AG04450 (cell line): ENCODE measurements at regions not wholly inside any gene's neighbourhood (a gene's known extent, or its start where the extent isn't known, plus 50 kb on each side); places are given as distances from the start of the nearest gene placed in this dataset.

Experiments
- CTCF ChIA-PET: fragments of 300-600, 350-600 bp; formaldehyde crosslinking; extraction: SDS; loops from one replicate; lab custom pipeline; 2022; ENCODE audit warnings: antibody characterized with exemption, inconsistent platforms; lab: Charles Lee
- POLR2A ChIA-PET: fragments of 350-600 bp; formaldehyde crosslinking; extraction: SDS; loops from one replicate; lab custom pipeline; 2021; ENCODE audit warnings: antibody characterized with exemption, inconsistent platforms; lab: Yijun Ruan, JAX
- DNase-seq: peaks from one replicate; pipeline ENCODE4 v3.0.0-alpha.2; 2011; ENCODE audit warnings: low read depth, low spot score
- H3K27ac ChIP-seq: one replicate; pipeline ENCODE4 v1.5.1; 2012; ENCODE audit warnings: low read depth, low read length, control low read depth
- H3K27me3 ChIP-seq: one replicate; pipeline ENCODE4 v1.6.0; 2012; ENCODE audit warnings: low read length; ENCODE audit not compliant: control insufficient read depth, insufficient read depth
- H3K4me3 ChIP-seq: 2 replicates; pipeline ENCODE4 v1.5.1; 2011; ENCODE audit warnings: mild to moderate bottlenecking, low read depth, low read length, control low read depth
- H3K9me3 ChIP-seq: 2 replicates; pipeline ENCODE4 v1.5.1; 2012; ENCODE audit warnings: low read length; ENCODE audit not compliant: control insufficient read depth, insufficient read depth
- TF ChIP-seq, protein P1 (sequence below): IDR thresholded peaks from 2 replicates; pipeline ENCODE4 v1.5.1; 2011; ENCODE audit warnings: low read depth, low read length, control low read depth, inconsistent platforms

DNA sequence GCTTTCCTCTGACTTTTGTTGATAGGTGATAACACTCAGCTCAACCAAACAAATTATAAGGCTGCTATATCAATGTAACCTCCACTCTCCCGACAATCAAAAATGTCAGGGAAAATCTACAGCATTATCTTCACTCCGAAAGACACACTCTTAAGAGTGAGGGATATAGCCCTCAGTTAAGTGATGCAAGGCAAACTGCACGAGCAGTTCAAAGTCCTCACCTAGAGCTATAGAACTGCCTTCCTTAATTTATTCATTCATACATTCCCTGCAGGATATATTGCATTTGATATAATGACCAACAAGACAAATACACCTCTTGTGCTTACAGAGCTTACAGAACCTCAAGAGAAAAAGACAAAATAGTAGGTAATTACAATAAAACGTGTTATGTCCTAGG is 378.1 kb downstream of the ELAVL2 start:
- TF ChIP-seq, protein P1, sequence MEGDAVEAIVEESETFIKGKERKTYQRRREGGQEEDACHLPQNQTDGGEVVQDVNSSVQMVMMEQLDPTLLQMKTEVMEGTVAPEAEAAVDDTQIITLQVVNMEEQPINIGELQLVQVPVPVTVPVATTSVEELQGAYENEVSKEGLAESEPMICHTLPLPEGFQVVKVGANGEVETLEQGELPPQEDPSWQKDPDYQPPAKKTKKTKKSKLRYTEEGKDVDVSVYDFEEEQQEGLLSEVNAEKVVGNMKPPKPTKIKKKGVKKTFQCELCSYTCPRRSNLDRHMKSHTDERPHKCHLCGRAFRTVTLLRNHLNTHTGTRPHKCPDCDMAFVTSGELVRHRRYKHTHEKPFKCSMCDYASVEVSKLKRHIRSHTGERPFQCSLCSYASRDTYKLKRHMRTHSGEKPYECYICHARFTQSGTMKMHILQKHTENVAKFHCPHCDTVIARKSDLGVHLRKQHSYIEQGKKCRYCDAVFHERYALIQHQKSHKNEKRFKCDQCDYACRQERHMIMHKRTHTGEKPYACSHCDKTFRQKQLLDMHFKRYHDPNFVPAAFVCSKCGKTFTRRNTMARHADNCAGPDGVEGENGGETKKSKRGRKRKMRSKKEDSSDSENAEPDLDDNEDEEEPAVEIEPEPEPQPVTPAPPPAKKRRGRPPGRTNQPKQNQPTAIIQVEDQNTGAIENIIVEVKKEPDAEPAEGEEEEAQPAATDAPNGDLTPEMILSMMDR: no peak
- no peak overlapping the region for H3K4me3 ChIP-seq
- H3K27me3 ChIP-seq: no peaks in the 10 kb centered on the region
- ChIA-PET CTCF (no interaction called here), POLR2A (no interaction called here)
- H3K27ac ChIP-seq: no peak overlapping the region
- DNase-seq: no peak
- peaks cover 17% of the 10 kb centered on the region for H3K9me3 ChIP-seq

DNA sequence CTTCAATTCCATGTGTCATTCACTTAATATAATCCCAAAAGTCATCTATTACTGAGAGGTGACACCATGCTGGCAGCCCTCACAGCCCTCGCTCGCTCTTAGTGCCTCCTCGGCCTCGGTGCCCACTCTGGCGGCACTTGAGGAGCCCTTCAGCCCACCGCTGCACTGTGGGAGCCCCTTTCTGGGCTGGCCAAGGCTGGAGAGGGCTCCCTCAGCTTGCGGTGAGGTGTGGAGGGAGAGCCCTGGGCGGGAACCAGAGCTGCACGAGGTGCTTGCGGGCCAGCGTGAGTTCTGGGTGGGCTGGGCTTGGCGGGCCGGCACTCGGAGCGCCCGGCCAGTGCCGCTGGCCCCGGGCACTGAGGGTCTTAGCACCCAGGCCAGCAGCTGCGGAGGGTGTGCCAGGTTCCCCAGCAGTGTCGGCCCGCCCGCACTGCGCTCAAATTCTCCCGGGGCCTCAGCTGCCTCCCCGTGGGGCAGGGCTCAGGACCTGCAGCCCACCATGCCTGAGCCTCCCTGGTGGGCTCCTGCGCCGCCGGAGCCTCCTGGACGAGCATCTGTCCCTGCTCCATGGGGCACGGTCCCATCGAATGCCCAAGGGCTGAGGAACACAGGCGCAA is 374.1 kb downstream of the ELAVL2 start:
- CTCF ChIA-PET: no interaction called here
- H3K9me3 ChIP-seq: peaks cover 16% of the 10 kb centered on the region
- POLR2A ChIA-PET: no interaction called here
- H3K27me3 ChIP-seq: no peaks in the 10 kb centered on the region
- no peak overlapping the region for H3K27ac ChIP-seq
- H3K4me3 ChIP-seq: no peak overlapping the region
- DNase-seq: no peak
- TF ChIP-seq, protein P1: no peak

- TF ChIP-seq, protein P1: no peak
- CTCF ChIA-PET: no interaction called here
- Histone ChIP-seq H3K27me3 (no peaks in the 10 kb centered on the region), H3K4me3 (no peak overlapping the region), H3K9me3 (peaks cover under 1% of the 10 kb centered on the region; the same call in 1 of the 2 replicates), H3K27ac (no peak overlapping the region)
- POLR2A ChIA-PET: no interaction called here
- DNase-seq: no peak
Measured at GRCh38 chr9:23464275-23464674, 361.8 kb downstream of the ELAVL2 start.

- TF ChIP-seq, protein P1: no peak
- Histone ChIP-seq H3K9me3 (peaks cover 4% of the 10 kb centered on the region; the same call in 1 of the 2 replicates), H3K27ac (no peak overlapping the region), H3K4me3 (no peak overlapping the region), H3K27me3 (no peaks in the 10 kb centered on the region)
- ChIA-PET CTCF (no interaction called here), POLR2A (no interaction called here)
- no peak for DNase-seq
Measured at GRCh38 chr9:23467276-23467675, 358.8 kb downstream of the ELAVL2 start.

DNA sequence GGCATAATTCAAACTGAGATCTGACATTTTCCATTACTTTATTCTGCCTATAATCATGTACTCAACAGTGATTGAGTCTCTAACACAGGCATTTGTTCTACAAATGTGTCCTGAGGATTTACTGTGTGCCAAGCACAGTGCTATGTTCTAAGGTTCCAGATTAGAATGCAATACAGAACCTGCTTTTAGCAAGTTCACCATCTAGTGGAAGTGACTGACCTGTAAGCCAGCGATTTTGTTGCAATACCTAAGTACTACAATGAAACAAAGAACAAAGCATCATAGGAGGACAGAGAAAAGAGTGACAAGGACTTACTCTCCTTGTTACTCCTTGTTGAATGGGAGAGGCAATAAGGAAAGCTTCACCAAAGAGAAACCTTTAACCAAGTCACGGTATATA is 348.1 kb downstream of the ELAVL2 start:
- no peak for DNase-seq
- ChIA-PET CTCF (no interaction called here), POLR2A (no interaction called here)
- TF ChIP-seq, protein P1: no peak
- Histone ChIP-seq H3K4me3 (no peak overlapping the region), H3K27me3 (no peaks in the 10 kb centered on the region), H3K27ac (no peak overlapping the region), H3K9me3 (peaks cover 4% of the 10 kb centered on the region; the same call in 1 of the 2 replicates)
